ENCODE measurements at regions not wholly inside any gene's neighbourhood (a gene's known extent, or its start where the extent isn't known, plus 50 kb on each side); places are given as distances from the start of the nearest gene placed in this dataset.

GRCh38 chr16:55076053-55076452, 145.4 kb downstream of the IRX5 start:
- TF ChIP-seq CTCF (IDR thresholded peaks at IDR 0.05) (no peak), POLR2A (IDR thresholded peaks at IDR 0.05) (no peak)
